Posterior vena cava (tissue), 2 donors: ENCODE measurements at regions not wholly inside any gene's neighbourhood (a gene's known extent, or its start where the extent isn't known, plus 50 kb on each side); places are given as distances from the start of the nearest gene placed in this dataset.

ENCODE experiments used
- DNase-seq: peaks from one replicate; pipeline ENCODE4 v3.0.0-alpha.2; 2020; ENCODE audit warnings: low spot score
- intact Hi-C, 2 donors: fragments of 100-400 bp; cut with DNase I; formaldehyde crosslinking; loops; one replicate each; pipeline versions ENCODE4 v1.14.1 to v1.14.2; 2022 to 2023
- donor health status: DM: yes; HTN: yes; CAD: no.
- donor health status: DM: yes; HTN: yes; CAD: no.

- intact Hi-C loops: loop anchor here in 1 of 2 donors (5.0 kb wide), 2 partner anchors 455 to 1830 kb away; no protein-coding TSS in a partner anchor
- DNase-seq: no peak
These were observed 93.3 kb upstream of the NT5C1B start for GRCh38 chr2:18682681-18683080.

GRCh38 chr2:18677280-18677679 lies 87.9 kb upstream of the NT5C1B start:
- intact Hi-C loops: no loop called here

GRCh38 chr2:18674309-18674708 lies 84.9 kb upstream of the NT5C1B start:
- intact Hi-C loops: no loop called here
- DNase-seq: no peak

More at GRCh38 chr2:18677280-18677679, 87.9 kb upstream of the NT5C1B start:
- no peak for DNase-seq

GRCh38 chr2:18671363-18671762 lies 82.0 kb upstream of the NT5C1B start:
- no peak for DNase-seq
- intact Hi-C loops: no loop called here

- intact Hi-C loops: no loop called here
- DNase-seq: no peak
These were observed 78.9 kb upstream of the NT5C1B start for GRCh38 chr2:18668221-18668620.

GRCh38 chr2:18664421-18664820 lies 75.1 kb upstream of the NT5C1B start:
- DNase-seq: no peak
- intact Hi-C loops: no loop called here

GRCh38 chr2:18663861-18664260 lies 74.5 kb upstream of the NT5C1B start:
- intact Hi-C loops: no loop called here
- DNase-seq: no peak

GRCh38 chr2:18662689-18663088 lies 73.3 kb upstream of the NT5C1B start:
- intact Hi-C loops: no loop called here
- DNase-seq: no peak

- intact Hi-C loops: no loop called here
- no peak for DNase-seq
These were observed 70.5 kb upstream of the NT5C1B start for GRCh38 chr2:18659915-18660314.

GRCh38 chr2:18656048-18656447 lies 66.7 kb upstream of the NT5C1B start:
- intact Hi-C loops: no loop called here
- DNase-seq: no peak

- intact Hi-C loops: no loop called here
- no peak for DNase-seq
These were observed 62.7 kb upstream of the NT5C1B start for GRCh38 chr2:18651842-18652774.

- DNase-seq: no peak
- intact Hi-C loops: no loop called here
These were observed 60.9 kb upstream of the NT5C1B start for GRCh38 chr2:18650221-18650620.

GRCh38 chr2:18649502-18650135 lies 60.2 kb upstream of the NT5C1B start:
- no peak for DNase-seq
- intact Hi-C loops: loop anchor here in 1 of 2 donors (10.0 kb wide), 1 partner anchor 115 kb away; no protein-coding TSS in a partner anchor

GRCh38 chr2:18648161-18648560 lies 58.8 kb upstream of the NT5C1B start:
- no peak for DNase-seq
- intact Hi-C loops: loop anchor here in 1 of 2 donors (10.0 kb wide), 1 partner anchor 113 kb away; no protein-coding TSS in a partner anchor

- DNase-seq: no peak
- intact Hi-C loops: loop anchor here in 1 of 2 donors (10.0 kb wide), 1 partner anchor 113 kb away; no protein-coding TSS in a partner anchor
These were observed 58.4 kb upstream of the NT5C1B start for GRCh38 chr2:18647731-18648130.

- intact Hi-C loops: loop anchor here in 1 of 2 donors (10.0 kb wide), 1 partner anchor 111 kb away; no protein-coding TSS in a partner anchor
- no peak for DNase-seq
These were observed 55.9 kb upstream of the NT5C1B start for GRCh38 chr2:18645315-18645714.

- DNase-seq: no peak
- intact Hi-C loops: loop anchor here in 1 of 2 donors (10.0 kb wide), 1 partner anchor 109 kb away; no protein-coding TSS in a partner anchor
These were observed 54.7 kb upstream of the NT5C1B start for GRCh38 chr2:18644115-18644462.

- DNase-seq: no peak
- intact Hi-C loops: loop anchor here in 1 of 2 donors (10.0 kb wide), 1 partner anchor 109 kb away; no protein-coding TSS in a partner anchor
These were observed 54.2 kb upstream of the NT5C1B start for GRCh38 chr2:18643326-18644114.

- no peak for DNase-seq
- intact Hi-C loops: loop anchor here in 1 of 2 donors (10.0 kb wide), 1 partner anchor 107 kb away; no protein-coding TSS in a partner anchor
These were observed 52.5 kb upstream of the NT5C1B start for GRCh38 chr2:18641823-18642222.
